H9 (cell line): ENCODE measurements at regions not wholly inside any gene's neighbourhood (a gene's known extent, or its start where the extent isn't known, plus 50 kb on each side); places are given as distances from the start of the nearest gene placed in this dataset.

Source experiments
- DNase-seq: peaks from one replicate; pipeline ENCODE4 v3.0.0-alpha.2; 2017
- H2AFZ ChIP-seq: one replicate; pipeline ENCODE4 v1.6.1; 2013; ENCODE audit warnings: mild to moderate bottlenecking, low read length, control low read depth, moderate library complexity
- H2AK5ac ChIP-seq: 2 replicates; pipeline ENCODE4 v1.6.1; 2013; ENCODE audit warnings: low read length, control low read depth, mixed read lengths; ENCODE audit not compliant: insufficient read length
- H2BK120ac ChIP-seq: one replicate; pipeline ENCODE4 v1.6.1; 2013; ENCODE audit warnings: low read depth, mild to moderate bottlenecking, low read length, control low read depth, inconsistent platforms; ENCODE audit not compliant: poor library complexity, severe bottlenecking
- H2BK12ac ChIP-seq: 2 replicates; pipeline ENCODE4 v1.6.1; 2013; ENCODE audit warnings: low read length, control low read depth, mixed read lengths, low read depth; ENCODE audit not compliant: insufficient read length
- H2BK15ac ChIP-seq: 2 replicates; pipeline ENCODE4 v1.6.1; 2013; ENCODE audit warnings: low read depth, low read length, control low read depth
- H2BK20ac ChIP-seq: one replicate; pipeline ENCODE4 v1.6.1; 2013; ENCODE audit warnings: low read depth, mild to moderate bottlenecking, low read length, control low read depth, inconsistent platforms; ENCODE audit not compliant: poor library complexity, severe bottlenecking
- H2BK5ac ChIP-seq: 2 replicates; pipeline ENCODE4 v1.6.1; 2013; ENCODE audit warnings: low read length, control low read depth, mixed read lengths; ENCODE audit not compliant: insufficient read length
- H3K14ac ChIP-seq: 2 replicates; pipeline ENCODE4 v1.6.1; 2013; ENCODE audit warnings: low read length, control low read depth; ENCODE audit not compliant: insufficient read depth
- H3K18ac ChIP-seq: 2 replicates; pipeline ENCODE4 v1.6.1; 2013; ENCODE audit warnings: low read depth, mild to moderate bottlenecking, mixed read lengths, low read length, control low read depth; ENCODE audit not compliant: insufficient read length
- H3K23ac ChIP-seq: 2 replicates; pipeline ENCODE4 v1.6.1; 2013; ENCODE audit warnings: low read length, control low read depth, mixed read lengths, low read depth; ENCODE audit not compliant: insufficient read length
- H3K23me2 ChIP-seq: 2 replicates; pipeline ENCODE4 v1.6.1; 2013; ENCODE audit warnings: low read depth, mild to moderate bottlenecking, mixed read lengths, low read length, control low read depth; ENCODE audit not compliant: insufficient read length, poor library complexity, severe bottlenecking
- H3K27ac ChIP-seq: 2 replicates; pipeline ENCODE4 v1.5.1; 2013; ENCODE audit warnings: low read length, control low read depth, mixed read lengths, low read depth; ENCODE audit not compliant: insufficient read length
- H3K27me3 ChIP-seq: 2 replicates; pipeline ENCODE4 v1.6.1; 2013; ENCODE audit warnings: low read length, control low read depth, inconsistent platforms; ENCODE audit not compliant: insufficient read depth
- H3K4ac ChIP-seq: 2 replicates; pipeline ENCODE4 v1.6.1; 2013; ENCODE audit warnings: low read depth, mild to moderate bottlenecking, control low read depth, inconsistent platforms, low read length, moderate library complexity
- H3K4me1 ChIP-seq: 2 replicates; pipeline ENCODE4 v1.6.1; 2013; ENCODE audit warnings: low read length, control low read depth, inconsistent platforms; ENCODE audit not compliant: insufficient read depth
- H3K4me2 ChIP-seq: 2 replicates; pipeline ENCODE4 v1.6.1; 2013; ENCODE audit warnings: low read length, control low read depth, mixed read lengths; ENCODE audit not compliant: insufficient read length, insufficient read depth
- H3K56ac ChIP-seq: 2 replicates; pipeline ENCODE4 v1.6.1; 2013; ENCODE audit warnings: low read depth, mild to moderate bottlenecking, mixed read lengths, low read length, control low read depth; ENCODE audit not compliant: insufficient read length
- H3K79me1 ChIP-seq: 2 replicates; pipeline ENCODE4 v1.6.1; 2013; ENCODE audit warnings: low read depth, mild to moderate bottlenecking, moderate library complexity, low read length, control low read depth, inconsistent platforms; ENCODE audit not compliant: insufficient read depth, poor library complexity, severe bottlenecking
- H3K79me2 ChIP-seq: 2 replicates; pipeline ENCODE4 v1.6.1; 2013; ENCODE audit warnings: low read length, control low read depth, inconsistent platforms; ENCODE audit not compliant: insufficient read depth
- H3K9ac ChIP-seq: 2 replicates; pipeline ENCODE4 v1.6.1; 2013; ENCODE audit warnings: low read length, control low read depth, mixed read lengths; ENCODE audit not compliant: insufficient read length; ENCODE audit errors: extremely low read depth
- H3K9me3 ChIP-seq: one replicate; pipeline ENCODE4 v1.6.1; 2013; ENCODE audit warnings: low read depth, low read length, inconsistent platforms; ENCODE audit not compliant: control insufficient read depth
- H3T11ph ChIP-seq: one replicate; pipeline ENCODE4 v1.6.1; 2013; ENCODE audit warnings: mild to moderate bottlenecking, low read length, control low read depth, inconsistent platforms
- H4K20me1 ChIP-seq: one replicate; pipeline ENCODE4 v1.6.1; 2013; ENCODE audit not compliant: control insufficient read depth, insufficient read length, insufficient read depth
- H4K5ac ChIP-seq: 2 replicates; pipeline ENCODE4 v1.6.1; 2013; ENCODE audit warnings: low read depth, mild to moderate bottlenecking, mixed read lengths, low read length, control low read depth; ENCODE audit not compliant: insufficient read length
- H4K8ac ChIP-seq: replicated peaks from 2 replicates; pipeline ENCODE4 v1.6.1; 2013; ENCODE audit warnings: low read length, control low read depth, mixed read lengths, low read depth; ENCODE audit not compliant: insufficient read length
- H4K91ac ChIP-seq: 2 replicates; pipeline ENCODE4 v1.6.1; 2013; ENCODE audit warnings: low read depth, mild to moderate bottlenecking, moderate library complexity, mixed read lengths, low read length, control low read depth; ENCODE audit not compliant: insufficient read length
- H3K27ac Mint-ChIP-seq, 3 experiments: 2 replicates in 2 of 3; 3 replicates in 1 of 3; pipeline ENCODE4 v1.8.0; 2020 to 2021; ENCODE audit warnings: mixed read lengths in 3 of 3, mild to moderate bottlenecking in 1 of 3, moderate library complexity in 1 of 3
- H3K27me3 Mint-ChIP-seq: 2 replicates; pipeline ENCODE4 v1.8.0; 2021; ENCODE audit warnings: low read depth, mild to moderate bottlenecking, moderate library complexity, mixed read lengths
- H3K36me3 Mint-ChIP-seq, 3 experiments: 2 replicates in 2 of 3; 3 replicates in 1 of 3; pipeline ENCODE4 v1.8.0; 2020 to 2021; ENCODE audit warnings: low read depth in 3 of 3, mixed read lengths in 3 of 3; ENCODE audit not compliant: insufficient read depth in 1 of 3
- H3K4me1 Mint-ChIP-seq, 2 experiments: 2 replicates each; pipeline ENCODE4 v1.8.0; 2020; ENCODE audit warnings: mixed read lengths in 2 of 2
- H3K4me3 Mint-ChIP-seq, 2 experiments: 2 replicates in 1 of 2; 3 replicates in 1 of 2; pipeline ENCODE4 v1.8.0; 2020 to 2021; ENCODE audit warnings: mild to moderate bottlenecking in 2 of 2, mixed read lengths in 2 of 2, moderate library complexity in 1 of 2
- H3K9me3 Mint-ChIP-seq, 2 experiments: 2 replicates in 1 of 2; 3 replicates in 1 of 2; pipeline ENCODE4 v1.8.0; 2020; ENCODE audit warnings: mild to moderate bottlenecking in 2 of 2, mixed read lengths in 2 of 2, moderate library complexity in 1 of 2
- CTCF ChIP-seq: fragments of 200-600 bp; sonication (generic); conservative IDR thresholded peaks from 3 replicates; pipeline ENCODE4 v1.8.0; 2021; ENCODE audit warnings: antibody characterized with exemption, mild to moderate bottlenecking
- WGBS: extraction: QIAGEN DNeasy Blood & Tissue Kit; methylation state at CpG from one replicate; pipeline ENCODE4 v1.1.7; 2013; ENCODE audit warnings: missing lambda C conversion rate, low lambda C conversion rate, mixed read lengths; ENCODE audit not compliant: insufficient read length; ENCODE audit errors: extremely low coverage; 5-methylcytosine and 5-hydroxymethylcytosine counted together

GRCh38 chrX:122866532-122866931, 317.5 kb upstream of the GRIA3 start:
- Histone ChIP-seq H2AK5ac (no peak overlapping the region), H3K23ac (no peak overlapping the region), H3K9me3 (peaks cover 45% of the 10 kb centered on the region), H3K4ac (no peak overlapping the region), H2BK20ac (no peak overlapping the region), H3K27ac (no peak overlapping the region), H2BK120ac (no peak overlapping the region), H3K27me3 (no peaks in the 10 kb centered on the region), H3K4me2 (no peak overlapping the region), H3K56ac (no peak overlapping the region), H3K18ac (no peak overlapping the region), H2AFZ (no peak overlapping the region), H3K9ac (no peak overlapping the region), H3T11ph (no peak overlapping the region), H4K91ac (no peak overlapping the region), H2BK5ac (no peak overlapping the region), H3K14ac (no peak overlapping the region), H4K8ac (no peak overlapping the region), H2BK15ac (no peak overlapping the region), H3K23me2 (no peaks in the 10 kb centered on the region), H3K4me1 (no peaks in the 10 kb centered on the region), H3K79me1 (no peaks in the 10 kb centered on the region), H3K79me2 (no peaks in the 10 kb centered on the region), H4K20me1 (no peaks in the 10 kb centered on the region), H2BK12ac (no peak overlapping the region), H4K5ac (no peak overlapping the region)
- no peak for DNase-seq
- H3K27ac Mint-ChIP-seq = no peak overlapping the region
- no peak overlapping the region for H3K4me3 Mint-ChIP-seq
- no peaks in the 10 kb centered on the region for H3K27me3 Mint-ChIP-seq
- WGBS = no CpG with 5 or more reads among the region's 2 CpGs
- H3K9me3 Mint-ChIP-seq = peaks cover 2 to 66% of the 10 kb centered on the region in 2 experiments; a peak in 4 of 5 replicates
- no peaks in the 10 kb centered on the region; a peak in 1 of 7 replicates for H3K36me3 Mint-ChIP-seq
- no peak for TF ChIP-seq CTCF
- H3K4me1 Mint-ChIP-seq = no peaks in the 10 kb centered on the region
